Head of caudate nucleus (tissue), 42 donors: ENCODE measurements at regions not wholly inside any gene's neighbourhood (a gene's known extent, or its start where the extent isn't known, plus 50 kb on each side); places are given as distances from the start of the nearest gene placed in this dataset.
"Not testable (repeated sequence)": the region's sequence is repeated elsewhere in the genome, so short reads cannot be mapped to it uniquely, and the experiment has no call there.

Source experiments
- DNase-seq, 42 donors: peaks; one replicate each; pipeline versions ENCODE4 v3.0.0 to v3.0.0-alpha.2; 2020 to 2021; ENCODE audit warnings: mixed read lengths in 7 of 42
- intact Hi-C: fragments of 100-400 bp; cut with DNase I; formaldehyde crosslinking; loops from one replicate; pipeline ENCODE4 v1.15.0; 2022

DNA sequence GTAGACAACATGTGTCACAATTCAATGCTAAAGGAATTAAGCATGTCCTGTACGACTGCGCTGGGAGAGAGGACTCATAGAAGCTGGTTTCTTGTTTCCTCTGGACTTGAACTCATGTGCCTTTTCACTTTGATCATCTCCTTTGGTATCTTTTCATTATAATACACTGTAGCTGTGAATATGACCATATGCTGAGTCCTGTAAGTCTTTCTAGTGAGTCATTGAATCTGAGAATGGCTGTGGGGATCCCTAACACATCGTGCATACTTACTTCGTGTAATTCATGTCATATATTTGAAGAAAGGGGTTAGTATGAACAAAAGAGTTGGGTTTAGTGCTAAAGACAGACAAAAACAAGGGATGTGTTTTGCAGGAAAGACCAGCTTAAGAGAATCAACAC lies 148.1 kb upstream of the RUNX1 start:
- intact Hi-C loops, result no loop called here
- no peak for DNase-seq

DNA sequence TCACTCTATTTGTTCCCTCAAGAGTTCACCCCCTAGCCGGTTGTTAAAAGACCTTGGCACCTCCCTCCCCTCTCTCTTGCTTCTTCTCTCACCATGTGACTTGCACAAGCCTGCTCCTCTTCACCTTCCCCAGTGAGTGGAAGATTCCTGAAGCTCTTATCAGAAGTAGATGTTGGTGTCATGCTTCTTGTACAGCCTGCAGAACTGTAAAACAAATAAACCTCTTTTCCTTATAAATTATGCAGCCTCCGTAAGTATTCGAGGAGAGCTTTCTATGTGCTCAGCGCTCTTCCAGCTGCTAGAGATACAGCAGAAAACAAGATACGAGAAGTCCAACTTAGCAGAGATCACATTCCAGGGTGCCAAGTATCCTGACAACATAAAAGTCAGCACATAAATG lies 147.0 kb upstream of the RUNX1 start:
- intact Hi-C loops, result no loop called here
- no peak for DNase-seq

DNA sequence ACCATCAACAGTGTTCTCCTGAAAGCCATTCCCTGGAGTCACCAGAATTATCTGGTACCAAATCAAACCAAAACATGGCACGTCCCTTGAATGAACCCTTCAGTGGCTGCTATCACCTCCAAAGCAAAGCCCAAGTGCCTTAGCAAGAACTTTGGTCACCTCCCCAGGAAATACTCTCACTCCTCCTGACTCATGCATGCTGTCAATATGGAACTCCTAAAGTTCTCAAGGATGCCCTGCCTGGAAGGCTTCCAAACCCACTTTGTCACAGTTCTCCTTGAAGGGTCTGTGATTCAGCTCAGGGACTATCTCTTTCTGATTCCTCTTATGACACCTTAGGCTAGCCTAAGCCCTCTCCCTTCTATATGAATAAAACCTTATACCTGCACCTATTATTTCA lies 146.1 kb upstream of the RUNX1 start:
- intact Hi-C loops, result no loop called here
- no peak for DNase-seq

DNA sequence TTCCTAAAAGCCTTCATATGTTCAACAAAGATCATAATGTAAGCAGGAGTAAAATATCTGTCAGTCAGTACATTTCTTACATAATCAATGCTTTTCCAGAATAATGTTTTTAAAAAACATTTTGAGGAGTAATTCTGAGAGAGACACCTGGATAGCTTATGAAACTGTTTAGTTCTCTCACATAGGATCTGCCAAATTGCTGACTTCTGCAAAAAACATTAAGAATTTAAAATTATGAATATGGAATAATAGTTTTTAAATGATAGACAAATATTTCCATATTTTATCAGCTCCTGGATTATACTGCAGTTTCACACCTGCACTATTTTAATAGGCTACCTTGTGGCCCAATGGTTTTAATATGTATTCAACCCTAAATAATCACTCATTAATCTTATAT lies 142.7 kb upstream of the RUNX1 start:
- DNase-seq, result no peak
- intact Hi-C loops, result no loop called here

DNA sequence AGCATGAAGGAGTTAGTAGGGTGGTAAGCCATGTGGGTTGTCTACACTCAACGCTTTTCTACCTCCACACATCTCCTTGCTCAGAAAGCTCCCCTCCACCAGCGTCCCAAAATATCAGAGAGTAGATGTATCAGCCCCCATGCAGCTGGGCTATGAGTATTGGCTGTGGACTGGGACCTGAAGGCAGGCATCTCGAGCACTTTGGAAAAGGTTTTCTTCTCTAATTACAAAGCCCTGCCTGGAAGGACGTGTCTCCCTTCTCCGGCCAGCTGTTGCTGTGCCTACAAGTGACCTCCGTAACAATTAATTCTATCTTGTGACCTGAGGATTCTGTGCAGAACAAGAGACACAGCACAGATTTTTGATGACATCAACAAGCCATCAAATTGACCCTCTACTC lies 142.0 kb upstream of the RUNX1 start:
- DNase-seq, result no peak
- intact Hi-C loops, result no loop called here

DNA sequence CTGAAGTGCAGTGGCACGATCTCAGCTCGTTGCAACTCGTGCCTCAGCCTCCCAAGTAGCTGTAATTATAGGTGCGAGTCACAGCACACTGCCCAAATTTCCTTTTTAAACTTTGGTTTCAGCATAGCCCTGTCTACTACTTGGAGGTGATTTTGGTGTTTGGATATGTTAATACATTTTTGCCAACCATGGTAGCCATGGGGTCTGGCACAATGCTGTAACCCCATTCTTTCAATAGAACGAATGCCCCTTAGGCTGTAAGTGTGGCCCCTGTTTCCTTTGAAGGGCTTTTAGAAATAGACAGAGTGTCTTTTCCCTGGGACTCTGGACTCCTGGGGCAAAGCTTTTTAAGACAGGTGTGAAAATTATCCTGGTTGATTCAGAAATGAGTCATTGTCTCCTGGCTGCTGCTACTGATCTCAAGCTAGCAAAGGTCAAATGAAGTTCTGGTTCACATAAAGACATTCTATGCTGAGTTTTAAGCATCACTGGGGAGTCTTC lies 141.1 kb upstream of the RUNX1 start:
- intact Hi-C loops, result no loop called here
- DNase-seq, result no peak

DNA sequence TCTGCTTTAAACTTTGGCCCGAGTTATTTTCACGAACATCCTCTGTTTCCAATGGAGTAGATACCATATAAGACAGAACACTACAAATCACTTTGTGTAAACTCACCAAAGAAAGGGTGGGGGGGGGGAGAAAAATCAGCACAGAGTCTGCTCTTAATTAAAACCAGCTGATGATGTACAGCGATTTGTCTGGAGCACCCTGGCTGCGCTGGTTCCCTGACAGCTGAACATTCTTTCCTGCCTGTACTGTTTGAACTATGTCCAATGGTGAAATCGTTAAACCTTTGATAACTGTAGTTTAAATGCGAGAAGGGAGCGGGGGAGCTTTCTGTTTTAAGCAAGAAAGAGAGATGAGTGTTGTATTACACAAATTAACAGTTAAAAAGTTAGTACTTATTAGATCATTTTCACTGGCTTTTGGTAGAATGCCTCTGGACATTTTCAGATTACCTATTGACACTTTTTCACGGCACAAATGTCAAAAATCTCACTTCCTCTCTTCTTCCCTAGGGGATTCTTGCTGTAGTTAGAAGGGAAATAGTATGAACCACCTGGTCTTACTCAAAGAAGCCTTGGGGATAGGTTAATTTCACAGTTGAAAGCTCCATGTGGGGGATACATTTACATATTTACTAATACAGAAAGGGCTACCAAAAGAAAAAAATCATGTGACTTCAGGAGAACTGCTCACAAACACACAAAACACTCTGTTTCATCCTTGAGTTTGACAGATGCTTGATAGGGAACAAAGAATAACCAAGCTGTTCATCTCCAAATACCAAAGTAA lies 140.2 kb upstream of the RUNX1 start:
- intact Hi-C loops, result no loop called here
- no peak for DNase-seq

DNA sequence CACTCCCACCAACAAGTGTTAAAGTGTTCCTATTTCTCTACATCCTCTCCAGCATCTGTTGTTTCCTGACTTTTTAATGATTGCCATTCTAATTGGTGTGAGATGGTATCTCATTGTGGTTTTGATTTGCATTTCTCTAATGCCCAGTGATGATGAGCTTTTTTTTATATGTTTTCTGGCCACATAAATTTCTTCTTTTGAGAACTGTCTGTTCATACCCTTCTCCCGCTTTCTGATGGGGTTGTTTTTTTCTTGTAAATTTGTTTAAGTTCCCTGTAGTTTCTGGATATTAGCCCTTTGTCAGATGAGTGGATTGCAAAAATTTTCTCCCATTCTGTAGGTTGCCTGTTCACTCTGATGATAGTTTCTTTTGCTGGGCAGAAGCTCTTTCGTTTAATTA lies 134.3 kb upstream of the RUNX1 start:
- intact Hi-C loops, DNase-seq: not testable (repeated sequence)

DNA sequence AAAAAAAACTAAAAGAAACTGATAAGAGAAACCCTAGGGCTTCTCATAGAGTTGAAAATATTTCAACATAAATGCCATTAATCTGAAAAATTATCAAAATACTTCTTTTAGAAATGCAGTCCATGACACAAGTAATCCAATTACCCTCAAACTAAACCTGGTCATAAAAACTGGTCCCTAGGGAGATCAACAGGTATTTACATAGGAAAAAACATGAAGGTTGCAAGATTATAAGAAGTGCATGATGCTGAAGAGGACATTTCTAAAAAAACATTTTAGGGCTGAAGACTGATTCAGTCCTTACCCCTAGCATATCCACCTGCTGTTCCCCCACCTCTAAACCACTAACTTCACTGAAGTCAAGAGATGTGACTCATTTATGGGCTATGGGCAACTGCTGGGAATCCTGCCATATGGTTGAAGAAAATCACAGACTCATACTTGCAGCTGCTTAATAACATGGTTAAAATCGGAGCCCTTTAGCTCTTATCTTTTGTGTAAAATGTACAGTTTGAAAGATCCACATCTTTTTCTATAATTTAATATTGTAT lies 131.0 kb upstream of the RUNX1 start:
- no peak for DNase-seq
- intact Hi-C loops, result no loop called here

DNA sequence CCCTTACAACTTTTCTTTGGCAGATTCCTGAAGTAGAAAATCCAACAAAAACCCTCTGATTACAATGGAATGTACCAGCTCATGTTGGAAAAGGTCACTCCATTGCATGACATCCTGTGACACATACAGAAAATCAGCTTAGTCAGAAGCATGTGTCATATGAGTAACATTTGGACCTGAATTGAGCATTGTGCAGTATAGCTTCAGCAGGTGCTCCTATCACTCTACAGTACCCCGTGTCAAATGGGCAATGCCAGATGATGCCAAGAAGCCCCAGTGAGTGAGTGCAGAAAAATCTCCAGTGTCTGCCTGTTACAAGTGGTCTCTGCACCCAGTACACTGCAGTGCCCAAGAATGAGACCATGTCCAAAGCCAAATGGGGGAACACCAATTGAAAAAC lies 129.7 kb upstream of the RUNX1 start:
- intact Hi-C loops, result no loop called here

DNA sequence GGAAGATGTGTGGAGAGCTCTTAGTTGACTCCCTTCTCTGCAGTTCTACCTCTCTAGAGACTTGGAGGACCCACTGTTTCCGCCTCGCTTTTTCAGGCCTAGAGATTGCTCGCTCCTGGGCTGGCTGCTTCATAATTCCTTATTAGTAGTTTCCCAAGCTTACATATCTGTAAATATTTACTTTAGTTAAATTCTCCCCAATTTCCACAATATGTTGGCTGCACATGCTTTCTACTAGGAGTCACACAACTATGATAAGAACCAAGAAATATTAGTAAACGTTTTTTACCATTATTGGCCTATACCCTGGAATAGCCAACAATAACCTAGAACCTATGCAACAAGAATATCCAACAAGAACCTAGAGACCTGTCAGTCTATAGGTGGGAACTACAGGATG lies 129.0 kb upstream of the RUNX1 start:
- intact Hi-C loops, result no loop called here
- DNase-seq, result no peak

More for the DNA sequence above, 129.7 kb upstream of the RUNX1 start:
- DNase-seq, result no peak

DNA sequence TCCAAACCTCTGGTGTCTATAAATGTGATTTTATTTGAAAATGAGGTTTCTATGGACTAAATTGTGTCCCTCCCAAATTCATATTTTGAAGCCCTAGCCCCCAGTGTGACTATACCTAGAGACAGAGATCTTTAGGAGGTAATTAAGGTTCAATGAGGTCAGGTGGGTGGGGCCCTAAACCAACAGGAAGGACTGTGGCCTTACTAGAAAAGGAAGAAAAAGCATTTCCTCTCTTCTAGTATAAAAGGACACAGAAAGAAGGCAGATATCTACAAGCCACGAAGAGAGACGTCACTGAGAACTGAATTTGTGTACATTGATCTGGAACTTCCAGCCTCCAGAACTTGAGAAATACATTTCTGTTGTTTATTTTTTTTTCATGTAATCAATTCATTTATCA lies 123.1 kb upstream of the RUNX1 start:
- DNase-seq, result no peak
- intact Hi-C loops, result no loop called here

DNA sequence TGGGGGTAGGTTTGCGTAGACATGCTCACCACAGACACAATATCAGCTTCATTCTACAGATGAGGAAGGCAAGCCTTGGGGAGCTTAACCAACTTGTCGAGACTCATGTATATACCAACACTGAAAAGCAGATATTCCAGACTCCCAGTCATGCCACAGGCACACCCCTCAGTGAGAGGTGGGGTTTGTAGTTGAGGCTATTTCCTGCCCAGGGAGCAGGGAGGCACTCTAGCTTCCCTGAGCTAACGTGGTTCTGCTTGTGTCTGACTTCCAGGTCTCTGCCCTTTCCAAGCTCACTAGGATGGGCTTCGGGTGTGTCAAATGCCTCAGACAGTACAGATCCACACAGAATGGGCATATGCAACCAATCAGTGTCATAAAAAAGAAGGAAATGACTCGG lies 122.3 kb upstream of the RUNX1 start:
- no peak for DNase-seq
- intact Hi-C loops, result no loop called here

DNA sequence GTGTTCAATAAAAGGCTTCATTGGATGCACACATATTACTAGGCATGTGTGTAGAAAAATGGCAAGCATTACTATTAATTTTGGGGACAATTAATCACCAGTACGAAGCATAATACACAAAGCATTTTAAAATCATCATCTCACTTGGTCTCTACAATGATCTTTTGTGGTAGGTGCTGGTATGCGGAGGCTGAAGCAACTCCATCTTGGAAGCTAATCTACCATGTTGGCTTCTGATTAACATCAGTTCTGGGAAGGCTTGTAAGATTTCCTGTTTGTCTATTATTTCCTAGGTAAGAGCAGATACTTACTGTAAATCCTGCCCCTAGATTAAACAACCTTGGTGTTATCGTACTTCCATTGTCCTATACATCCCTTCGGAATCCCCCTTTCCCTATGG lies 121.7 kb upstream of the RUNX1 start:
- no peak for DNase-seq
- intact Hi-C loops, result no loop called here

DNA sequence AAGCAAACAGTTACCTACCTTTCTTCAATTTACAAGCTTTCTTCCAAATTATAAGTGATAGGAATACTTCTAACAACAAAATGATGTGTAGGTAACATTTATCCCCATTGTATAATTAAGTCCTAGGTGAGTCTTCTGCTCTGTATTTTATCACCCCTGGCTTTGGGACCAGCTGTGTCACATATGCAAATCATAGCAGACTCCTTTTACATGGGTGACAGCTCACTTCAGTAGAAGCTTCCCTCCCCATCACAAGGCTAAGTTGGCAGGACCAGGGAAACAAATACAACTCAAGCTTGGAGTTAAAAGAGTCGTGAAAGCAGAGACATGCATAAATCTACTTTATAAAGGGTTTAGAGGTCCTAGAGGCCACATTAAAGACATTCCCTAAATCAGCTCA lies 121.1 kb upstream of the RUNX1 start:
- intact Hi-C loops, result no loop called here
- no peak for DNase-seq

DNA sequence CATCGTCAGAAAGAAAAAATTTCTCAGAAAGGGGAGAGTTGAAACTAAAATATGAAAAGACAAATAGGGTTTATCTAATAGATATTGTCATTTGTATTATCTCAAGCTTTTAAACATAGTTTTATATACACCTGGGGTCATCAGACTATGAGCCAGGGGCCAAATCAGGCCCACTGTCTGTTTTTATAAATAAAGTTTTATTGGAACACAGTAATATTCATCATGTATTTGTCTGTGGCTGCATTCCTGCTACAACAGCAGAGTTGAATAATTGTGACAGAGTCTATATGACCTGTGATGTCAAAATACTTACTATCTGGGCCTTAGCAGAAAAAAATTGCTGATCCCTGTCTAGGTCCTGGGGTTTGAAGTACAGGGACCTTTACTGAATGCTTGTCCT lies 120.5 kb upstream of the RUNX1 start:
- intact Hi-C loops, result no loop called here
- no peak for DNase-seq

DNA sequence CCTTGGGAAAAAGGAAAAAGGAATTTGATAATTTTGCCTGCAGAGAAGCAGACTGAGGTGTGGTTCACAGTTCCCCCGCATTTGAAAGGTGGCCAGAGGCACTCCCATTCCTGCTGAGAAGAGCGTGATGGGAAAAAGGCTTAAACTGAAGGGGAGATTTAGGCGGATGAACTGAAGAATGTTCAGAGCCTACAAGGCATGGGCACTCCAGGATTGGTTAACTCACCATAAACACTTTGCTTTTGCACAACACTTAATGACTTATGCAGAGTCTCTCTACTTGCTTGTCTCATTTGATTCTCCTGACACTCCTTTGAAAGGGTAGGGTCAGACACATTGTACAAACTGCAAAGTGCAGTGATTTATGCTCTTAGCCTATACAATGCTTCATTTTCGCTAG lies 119.6 kb upstream of the RUNX1 start:
- no peak for DNase-seq
- intact Hi-C loops, result no loop called here

DNA sequence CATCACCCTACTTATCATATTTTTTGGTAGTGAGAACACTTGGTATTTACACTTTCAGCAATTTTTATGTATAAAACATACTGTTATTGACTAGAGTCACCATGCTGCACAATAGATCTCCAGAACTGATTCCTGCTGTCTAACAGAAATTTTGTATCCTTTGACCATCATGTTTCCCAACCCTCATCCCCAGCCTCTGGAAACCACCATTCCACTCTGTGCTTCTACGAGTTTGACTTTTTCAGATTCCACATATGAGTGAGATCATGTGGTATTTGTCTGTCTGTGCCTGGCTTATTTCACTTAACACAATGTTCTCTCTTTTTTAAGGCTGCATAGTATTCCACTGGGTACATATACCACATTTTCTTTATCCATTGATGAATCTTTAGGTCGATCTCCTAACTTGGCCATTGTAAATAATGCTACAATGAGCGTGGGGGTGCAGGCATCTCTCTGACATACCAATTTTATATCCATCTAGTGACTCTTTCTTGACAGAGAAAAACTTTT lies 115.9 kb upstream of the RUNX1 start:
- intact Hi-C loops, result no loop called here
- DNase-seq, result no peak

DNA sequence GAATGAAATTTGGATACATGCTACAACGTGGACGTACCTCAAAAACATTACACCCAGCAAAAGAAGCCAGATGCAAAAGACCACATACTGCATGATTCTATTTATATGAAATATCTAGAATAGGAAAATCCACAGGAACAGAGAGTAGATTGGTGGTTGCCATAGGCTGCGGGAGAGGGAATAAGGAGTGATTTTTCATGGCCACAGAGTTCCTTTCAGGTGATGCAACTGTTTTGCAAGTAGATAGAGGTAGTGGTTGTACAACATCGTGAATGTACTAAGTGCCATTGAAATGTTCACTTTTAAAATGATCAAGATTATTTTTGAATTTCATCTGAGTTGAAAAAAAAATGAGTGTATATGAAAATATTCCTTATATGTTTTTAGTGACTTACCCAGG lies 115.3 kb upstream of the RUNX1 start:
- no peak for DNase-seq

DNA sequence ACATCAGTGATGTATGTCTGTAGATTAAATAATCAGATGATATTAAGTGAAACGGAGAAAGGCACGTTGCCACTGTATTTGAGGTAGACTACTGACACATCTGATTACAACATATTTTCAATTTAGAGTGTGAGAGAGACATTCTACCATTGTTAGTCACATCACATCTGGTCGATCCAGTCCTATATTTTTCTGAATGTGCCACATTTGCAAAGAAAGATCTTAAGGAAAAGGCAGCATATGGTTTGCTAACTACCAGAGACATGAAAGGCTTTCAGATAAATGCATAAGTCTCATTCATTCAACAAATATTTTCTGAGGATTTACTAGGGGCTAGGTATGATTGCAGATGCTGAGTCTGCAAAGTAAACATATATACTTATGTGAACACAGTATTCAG lies 114.3 kb upstream of the RUNX1 start:
- no peak for DNase-seq
- intact Hi-C loops, result no loop called here

More for the DNA sequence above, 115.3 kb upstream of the RUNX1 start:
- intact Hi-C loops, result no loop called here

DNA sequence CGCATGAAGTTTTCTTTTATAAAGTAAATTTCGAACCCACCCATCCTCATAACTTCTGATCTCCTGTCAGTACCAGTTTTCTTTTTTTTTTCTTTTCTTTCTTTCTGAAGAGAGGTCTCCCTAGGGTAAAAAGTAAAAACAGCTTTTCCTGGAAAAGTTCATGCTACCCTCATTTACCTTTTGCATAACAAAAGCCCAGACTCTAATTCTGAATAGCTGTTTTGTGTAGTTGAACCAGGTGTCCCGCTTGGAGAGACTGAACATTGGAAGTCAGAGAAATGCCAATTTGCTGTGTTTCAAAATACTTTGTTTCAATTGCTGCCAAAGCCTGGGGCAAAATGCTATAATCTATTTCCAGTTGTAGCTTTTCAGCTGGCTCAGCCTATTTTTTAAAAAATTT lies 113.7 kb upstream of the RUNX1 start:
- intact Hi-C loops, result no loop called here
- DNase-seq, result no peak
